ENCODE measurements at regions not wholly inside any gene's neighbourhood (a gene's known extent, or its start where the extent isn't known, plus 50 kb on each side); places are given as distances from the start of the nearest gene placed in this dataset.

DNA sequence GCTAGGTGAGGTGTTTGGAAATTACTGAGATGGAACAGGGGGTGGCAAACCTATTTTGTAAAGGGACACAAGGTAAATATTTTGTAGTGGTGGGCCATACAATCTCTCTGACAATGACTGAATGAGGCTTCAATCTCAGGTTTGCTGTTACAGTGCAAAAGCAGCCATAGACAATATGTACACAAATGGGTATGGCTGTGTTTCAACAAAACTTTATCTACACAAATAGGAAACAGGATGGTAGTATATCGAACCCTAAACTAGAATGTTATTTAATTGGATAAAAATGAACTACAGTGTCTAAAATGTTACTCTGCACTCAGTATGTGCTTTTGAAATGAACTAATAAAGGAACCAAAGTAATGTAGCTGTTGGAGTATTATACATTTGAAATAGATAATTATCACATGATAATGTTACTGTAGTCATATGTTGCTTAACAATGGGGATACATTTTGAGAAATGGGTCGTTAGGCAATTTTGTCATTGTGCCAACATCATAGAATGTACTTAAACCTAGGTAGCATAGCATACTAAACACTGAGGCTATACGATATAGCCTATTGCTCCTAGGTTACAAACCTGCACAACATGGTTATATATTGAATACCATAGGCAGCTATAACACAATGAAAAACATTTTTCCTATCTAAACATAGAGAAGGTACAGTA, 495.2 kb upstream of the TBL1XR1 start:
- no peak for TF ChIP-seq CTCF (IDR thresholded peaks at IDR 0.05)
- H3K4me1 Mint-ChIP-seq (ENCODE audit: low read depth), result peaks cover 15% of the 10 kb centered on the region
- no peak overlapping the region for H3K4me3 Mint-ChIP-seq (ENCODE audit: unreplicated experiment)
- H3K27me3 Mint-ChIP-seq (ENCODE audit: low read depth), result no peaks in the 10 kb centered on the region
- no peaks in the 10 kb centered on the region for H3K36me3 Mint-ChIP-seq (ENCODE audit: low read depth)
- H3K27ac Mint-ChIP-seq (ENCODE audit: unreplicated experiment), result no peak overlapping the region
- no peaks in the 10 kb centered on the region for H3K9me3 Mint-ChIP-seq (ENCODE audit: low read depth)
- DNase-seq (ENCODE audit: low spot score), result no peak

GRCh38 chr3:177693616-177694264, 496.5 kb upstream of the TBL1XR1 start:
- DNase-seq (ENCODE audit: low spot score), result no peak
- Mint-ChIP-seq H3K4me1 (ENCODE audit: low read depth) (peaks cover 15% of the 10 kb centered on the region), H3K27ac (ENCODE audit: unreplicated experiment) (no peak overlapping the region), H3K27me3 (ENCODE audit: low read depth) (no peaks in the 10 kb centered on the region), H3K9me3 (ENCODE audit: low read depth) (no peaks in the 10 kb centered on the region), H3K36me3 (ENCODE audit: low read depth) (no peaks in the 10 kb centered on the region), H3K4me3 (ENCODE audit: unreplicated experiment) (no peak overlapping the region)
- TF ChIP-seq CTCF (IDR thresholded peaks at IDR 0.05), result no peak

GRCh38 chr3:177694316-177694715, 497.0 kb upstream of the TBL1XR1 start:
- H3K36me3 Mint-ChIP-seq (ENCODE audit: low read depth), result no peaks in the 10 kb centered on the region
- no peak for DNase-seq (ENCODE audit: low spot score)
- H3K27me3 Mint-ChIP-seq (ENCODE audit: low read depth), result no peaks in the 10 kb centered on the region
- H3K9me3 Mint-ChIP-seq (ENCODE audit: low read depth), result no peaks in the 10 kb centered on the region
- peak overlapping the region; percentile 52 for H3K27ac Mint-ChIP-seq (ENCODE audit: unreplicated experiment)
- no peak overlapping the region for H3K4me3 Mint-ChIP-seq (ENCODE audit: unreplicated experiment)
- H3K4me1 Mint-ChIP-seq (ENCODE audit: low read depth), result peaks cover 15% of the 10 kb centered on the region
- no peak for TF ChIP-seq CTCF (IDR thresholded peaks at IDR 0.05)

DNA sequence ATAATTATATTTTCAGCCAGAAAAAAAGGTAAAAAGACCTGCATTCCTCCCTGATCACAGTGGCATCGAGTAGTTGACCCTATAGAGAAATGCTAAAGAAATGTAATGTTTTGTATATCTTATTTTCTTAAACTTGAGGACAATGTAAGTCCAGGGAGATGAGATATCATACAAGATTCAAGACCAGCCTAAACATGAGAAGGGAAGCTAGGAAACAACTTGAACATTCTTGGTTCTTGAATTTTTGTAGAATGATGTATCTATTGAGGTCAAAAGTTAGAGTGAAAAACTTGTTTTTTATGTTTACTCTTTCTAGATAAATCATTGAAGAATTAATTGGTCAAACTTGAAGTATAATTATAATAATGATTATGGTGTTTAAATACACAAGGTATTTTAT, 497.7 kb upstream of the TBL1XR1 start:
- Mint-ChIP-seq H3K4me3 (ENCODE audit: unreplicated experiment) (no peak overlapping the region), H3K27ac (ENCODE audit: unreplicated experiment) (no peak overlapping the region), H3K36me3 (ENCODE audit: low read depth) (no peaks in the 10 kb centered on the region), H3K27me3 (ENCODE audit: low read depth) (no peaks in the 10 kb centered on the region), H3K9me3 (ENCODE audit: low read depth) (no peaks in the 10 kb centered on the region), H3K4me1 (ENCODE audit: low read depth) (peaks cover 15% of the 10 kb centered on the region)
- no peak for DNase-seq (ENCODE audit: low spot score)
- TF ChIP-seq CTCF (IDR thresholded peaks at IDR 0.05), result no peak

DNA sequence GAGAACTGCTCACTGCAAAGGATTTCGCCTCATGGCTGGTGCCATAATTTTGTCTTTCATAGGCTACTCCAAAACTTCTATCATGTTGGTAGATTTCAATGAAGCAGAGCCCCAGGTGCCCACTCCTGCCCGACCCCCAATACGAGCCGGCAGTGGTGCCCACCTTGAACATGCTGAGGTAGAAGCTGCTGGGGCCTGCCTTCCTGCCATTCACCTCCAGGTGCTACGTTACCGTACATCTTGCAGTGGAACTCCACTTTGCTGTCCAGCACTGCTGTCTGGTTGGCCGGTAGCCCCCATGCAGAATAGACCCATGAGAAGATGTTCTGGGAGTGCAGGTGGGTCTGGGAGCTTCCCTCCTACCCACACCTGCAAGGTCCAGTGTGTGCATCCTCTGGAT, 502.8 kb upstream of the TBL1XR1 start:
- Mint-ChIP-seq H3K9me3 (ENCODE audit: low read depth) (no peaks in the 10 kb centered on the region), H3K27me3 (ENCODE audit: low read depth) (no peaks in the 10 kb centered on the region), H3K4me1 (ENCODE audit: low read depth) (no peaks in the 10 kb centered on the region), H3K4me3 (ENCODE audit: unreplicated experiment) (no peak overlapping the region), H3K36me3 (ENCODE audit: low read depth) (no peaks in the 10 kb centered on the region), H3K27ac (ENCODE audit: unreplicated experiment) (no peak overlapping the region)
- no peak for DNase-seq (ENCODE audit: low spot score)
- no peak for TF ChIP-seq CTCF (IDR thresholded peaks at IDR 0.05)

Data from chondrocyte (in vitro differentiated cells).